C4-2B (cell line): ENCODE measurements at regions not wholly inside any gene's neighbourhood (a gene's known extent, or its start where the extent isn't known, plus 50 kb on each side); places are given as distances from the start of the nearest gene placed in this dataset.

ENCODE experiments used
- ZFX ChIP-seq: fragments of 450-650 bp; IDR thresholded peaks from 2 replicates; pipeline ENCODE4 v1.6.1; 2017
- TF ChIP-seq, protein P1 (sequence below): fragments of 450-650 bp; conservative IDR thresholded peaks from 2 replicates; pipeline ENCODE4 v1.5.1; 2017; ENCODE audit warnings: mild to moderate bottlenecking

GRCh38 chr2:60109744-60110143, 443.7 kb downstream of the BCL11A start:
- TF ChIP-seq, protein P1, sequence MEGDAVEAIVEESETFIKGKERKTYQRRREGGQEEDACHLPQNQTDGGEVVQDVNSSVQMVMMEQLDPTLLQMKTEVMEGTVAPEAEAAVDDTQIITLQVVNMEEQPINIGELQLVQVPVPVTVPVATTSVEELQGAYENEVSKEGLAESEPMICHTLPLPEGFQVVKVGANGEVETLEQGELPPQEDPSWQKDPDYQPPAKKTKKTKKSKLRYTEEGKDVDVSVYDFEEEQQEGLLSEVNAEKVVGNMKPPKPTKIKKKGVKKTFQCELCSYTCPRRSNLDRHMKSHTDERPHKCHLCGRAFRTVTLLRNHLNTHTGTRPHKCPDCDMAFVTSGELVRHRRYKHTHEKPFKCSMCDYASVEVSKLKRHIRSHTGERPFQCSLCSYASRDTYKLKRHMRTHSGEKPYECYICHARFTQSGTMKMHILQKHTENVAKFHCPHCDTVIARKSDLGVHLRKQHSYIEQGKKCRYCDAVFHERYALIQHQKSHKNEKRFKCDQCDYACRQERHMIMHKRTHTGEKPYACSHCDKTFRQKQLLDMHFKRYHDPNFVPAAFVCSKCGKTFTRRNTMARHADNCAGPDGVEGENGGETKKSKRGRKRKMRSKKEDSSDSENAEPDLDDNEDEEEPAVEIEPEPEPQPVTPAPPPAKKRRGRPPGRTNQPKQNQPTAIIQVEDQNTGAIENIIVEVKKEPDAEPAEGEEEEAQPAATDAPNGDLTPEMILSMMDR: no peak
- TF ChIP-seq ZFX: no peak
